ENCODE measurements at regions not wholly inside any gene's neighbourhood (a gene's known extent, or its start where the extent isn't known, plus 50 kb on each side); places are given as distances from the start of the nearest gene placed in this dataset.

- Histone ChIP-seq H3K27ac (ENCODE audit: low read depth, low read length, poor library complexity, severe bottlenecking) (no peak overlapping the region), H3K36me3 (ENCODE audit: insufficient read depth, low read length, poor library complexity, severe bottlenecking) (no peaks in the 10 kb centered on the region), H3K4me3 (ENCODE audit: low read depth, low read length, poor library complexity, severe bottlenecking) (no peak overlapping the region), H3K27me3 (replicated peaks; ENCODE audit: insufficient read depth, low read depth, low read length, poor library complexity) (no peaks in the 10 kb centered on the region), H3K4me1 (ENCODE audit: insufficient read depth, low read length, poor library complexity, severe bottlenecking) (no peaks in the 10 kb centered on the region), H3K9me3 (ENCODE audit: low read depth, low read length, poor library complexity, severe bottlenecking) (no peaks in the 10 kb centered on the region)
- TF ChIP-seq, protein P1, sequence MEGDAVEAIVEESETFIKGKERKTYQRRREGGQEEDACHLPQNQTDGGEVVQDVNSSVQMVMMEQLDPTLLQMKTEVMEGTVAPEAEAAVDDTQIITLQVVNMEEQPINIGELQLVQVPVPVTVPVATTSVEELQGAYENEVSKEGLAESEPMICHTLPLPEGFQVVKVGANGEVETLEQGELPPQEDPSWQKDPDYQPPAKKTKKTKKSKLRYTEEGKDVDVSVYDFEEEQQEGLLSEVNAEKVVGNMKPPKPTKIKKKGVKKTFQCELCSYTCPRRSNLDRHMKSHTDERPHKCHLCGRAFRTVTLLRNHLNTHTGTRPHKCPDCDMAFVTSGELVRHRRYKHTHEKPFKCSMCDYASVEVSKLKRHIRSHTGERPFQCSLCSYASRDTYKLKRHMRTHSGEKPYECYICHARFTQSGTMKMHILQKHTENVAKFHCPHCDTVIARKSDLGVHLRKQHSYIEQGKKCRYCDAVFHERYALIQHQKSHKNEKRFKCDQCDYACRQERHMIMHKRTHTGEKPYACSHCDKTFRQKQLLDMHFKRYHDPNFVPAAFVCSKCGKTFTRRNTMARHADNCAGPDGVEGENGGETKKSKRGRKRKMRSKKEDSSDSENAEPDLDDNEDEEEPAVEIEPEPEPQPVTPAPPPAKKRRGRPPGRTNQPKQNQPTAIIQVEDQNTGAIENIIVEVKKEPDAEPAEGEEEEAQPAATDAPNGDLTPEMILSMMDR (conservative IDR thresholded peaks at IDR 0.05; ENCODE audit: low read depth, low read length), result no peak
- no peak for TF ChIP-seq EZH2 (IDR thresholded peaks at IDR 0.05; ENCODE audit: borderline replicate concordance, low read depth, low read length, poor library complexity, severe bottlenecking)
- intact Hi-C loops (cut with micrococcal nuclease; ENCODE audit: unreplicated experiment), result no loop called here
- DNase-seq (ENCODE audit: low spot score), result no peak
- ChIA-PET POLR2A (ENCODE audit: low non-redundant PET) (no interaction called here), CTCF (no interaction called here)
- BruUV-seq (replicated peaks), result no TSS peak
Observed at GRCh38 chr11:19639603-19640105, 73.0 kb upstream of the NAV2 start.

DNA sequence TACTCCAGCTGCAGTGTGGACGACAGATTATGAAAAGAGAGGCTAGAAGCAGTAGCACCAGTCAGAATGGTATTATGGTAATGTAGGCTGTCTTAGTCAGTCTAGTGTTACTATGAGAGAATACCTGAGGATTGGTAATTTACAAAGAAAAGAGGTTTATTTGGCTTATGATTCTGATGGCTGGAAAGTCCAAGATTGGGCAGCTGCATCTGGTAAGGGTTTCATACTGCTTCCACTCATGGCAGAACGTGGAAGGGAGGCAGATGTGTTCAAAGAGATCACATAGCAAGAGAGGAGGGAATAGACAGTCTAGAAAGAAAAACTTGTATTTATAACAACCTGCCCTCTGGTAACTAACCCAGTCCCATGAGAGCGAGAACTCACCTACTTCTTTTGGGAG lies 77.3 kb upstream of the NAV2 start:
- intact Hi-C loops (cut with micrococcal nuclease; ENCODE audit: unreplicated experiment), result no loop called here

GRCh38 chr11:19633276-19633675 lies 79.4 kb upstream of the NAV2 start:
- CTCF ChIA-PET, result no interaction called here
- BruUV-seq (replicated peaks), result no TSS peak
- no peaks in the 10 kb centered on the region for H3K27me3 ChIP-seq (replicated peaks; ENCODE audit: insufficient read depth, low read depth, low read length, poor library complexity)
- POLR2A ChIA-PET (ENCODE audit: low non-redundant PET), result no interaction called here
- no peaks in the 10 kb centered on the region for H3K4me1 ChIP-seq (ENCODE audit: insufficient read depth, low read length, poor library complexity, severe bottlenecking)
- no peak for DNase-seq (ENCODE audit: low spot score)
- no peaks in the 10 kb centered on the region for H3K36me3 ChIP-seq (ENCODE audit: insufficient read depth, low read length, poor library complexity, severe bottlenecking)
- intact Hi-C loops (cut with micrococcal nuclease; ENCODE audit: unreplicated experiment), result no loop called here
- no peak overlapping the region for H3K27ac ChIP-seq (ENCODE audit: low read depth, low read length, poor library complexity, severe bottlenecking)
- no peak for TF ChIP-seq EZH2 (IDR thresholded peaks at IDR 0.05; ENCODE audit: borderline replicate concordance, low read depth, low read length, poor library complexity, severe bottlenecking)
- TF ChIP-seq, protein P1 (conservative IDR thresholded peaks at IDR 0.05; ENCODE audit: low read depth, low read length), result no peak
- no peak overlapping the region for H3K4me3 ChIP-seq (ENCODE audit: low read depth, low read length, poor library complexity, severe bottlenecking)
- no peaks in the 10 kb centered on the region for H3K9me3 ChIP-seq (ENCODE audit: low read depth, low read length, poor library complexity, severe bottlenecking)

More for the DNA sequence above, 77.3 kb upstream of the NAV2 start:
- no peak for DNase-seq (ENCODE audit: low spot score)
- Histone ChIP-seq H3K4me3 (ENCODE audit: low read depth, low read length, poor library complexity, severe bottlenecking) (no peak overlapping the region), H3K27ac (ENCODE audit: low read depth, low read length, poor library complexity, severe bottlenecking) (no peak overlapping the region), H3K36me3 (ENCODE audit: insufficient read depth, low read length, poor library complexity, severe bottlenecking) (no peaks in the 10 kb centered on the region), H3K4me1 (ENCODE audit: insufficient read depth, low read length, poor library complexity, severe bottlenecking) (no peaks in the 10 kb centered on the region), H3K27me3 (replicated peaks; ENCODE audit: insufficient read depth, low read depth, low read length, poor library complexity) (no peaks in the 10 kb centered on the region), H3K9me3 (ENCODE audit: low read depth, low read length, poor library complexity, severe bottlenecking) (no peaks in the 10 kb centered on the region)
- ChIA-PET CTCF (no interaction called here), POLR2A (ENCODE audit: low non-redundant PET) (no interaction called here)
- no peak for TF ChIP-seq EZH2 (IDR thresholded peaks at IDR 0.05; ENCODE audit: borderline replicate concordance, low read depth, low read length, poor library complexity, severe bottlenecking)
- no TSS peak for BruUV-seq (replicated peaks)

- TF ChIP-seq, protein P1 (conservative IDR thresholded peaks at IDR 0.05; ENCODE audit: low read depth, low read length), result no peak
- no peak for TF ChIP-seq EZH2 (IDR thresholded peaks at IDR 0.05; ENCODE audit: borderline replicate concordance, low read depth, low read length, poor library complexity, severe bottlenecking)
Observed at GRCh38 chr11:19632499-19632834, 80.2 kb upstream of the NAV2 start.

More at GRCh38 chr11:19632499-19632834, 80.2 kb upstream of the NAV2 start:
- BruUV-seq (replicated peaks), result no TSS peak
- no peak overlapping the region for H3K27ac ChIP-seq (ENCODE audit: low read depth, low read length, poor library complexity, severe bottlenecking)
- CTCF ChIA-PET, result no interaction called here
- no peaks in the 10 kb centered on the region for H3K27me3 ChIP-seq (replicated peaks; ENCODE audit: insufficient read depth, low read depth, low read length, poor library complexity)
- DNase-seq (ENCODE audit: low spot score), result no peak
- H3K4me1 ChIP-seq (ENCODE audit: insufficient read depth, low read length, poor library complexity, severe bottlenecking), result no peaks in the 10 kb centered on the region
- no peaks in the 10 kb centered on the region for H3K36me3 ChIP-seq (ENCODE audit: insufficient read depth, low read length, poor library complexity, severe bottlenecking)
- intact Hi-C loops (cut with micrococcal nuclease; ENCODE audit: unreplicated experiment), result no loop called here
- H3K4me3 ChIP-seq (ENCODE audit: low read depth, low read length, poor library complexity, severe bottlenecking), result no peak overlapping the region
- H3K9me3 ChIP-seq (ENCODE audit: low read depth, low read length, poor library complexity, severe bottlenecking), result no peaks in the 10 kb centered on the region
- POLR2A ChIA-PET (ENCODE audit: low non-redundant PET), result no interaction called here

Data from A673 (cell line).